ENCODE measurements at regions not wholly inside any gene's neighbourhood (a gene's known extent, or its start where the extent isn't known, plus 50 kb on each side); places are given as distances from the start of the nearest gene placed in this dataset.

GRCh38 chr3:102664126-102664525 lies 229.3 kb downstream of the ZPLD1 start:
- TF ChIP-seq ZFX (IDR thresholded peaks at IDR 0.05; ENCODE audit: borderline replicate concordance) (no peak), CTCF (IDR thresholded peaks at IDR 0.05) (no peak)
- H3K27ac ChIP-seq: no peak overlapping the region

GRCh38 chr3:102665183-102665582 lies 230.4 kb downstream of the ZPLD1 start:
- TF ChIP-seq ZFX (IDR thresholded peaks at IDR 0.05; ENCODE audit: borderline replicate concordance) (no peak), CTCF (IDR thresholded peaks at IDR 0.05) (no peak)
- no peak overlapping the region for H3K27ac ChIP-seq

GRCh38 chr3:102668247-102668646 lies 233.4 kb downstream of the ZPLD1 start:
- H3K27ac ChIP-seq: no peak overlapping the region
- TF ChIP-seq CTCF (IDR thresholded peaks at IDR 0.05) (no peak), ZFX (IDR thresholded peaks at IDR 0.05; ENCODE audit: borderline replicate concordance) (no peak)

GRCh38 chr3:102670986-102671385 lies 236.2 kb downstream of the ZPLD1 start:
- H3K27ac ChIP-seq: peak overlapping the region; percentile 59
- TF ChIP-seq ZFX (IDR thresholded peaks at IDR 0.05; ENCODE audit: borderline replicate concordance) (no peak), CTCF (IDR thresholded peaks at IDR 0.05) (0 out of 2 replicates have a peak, but pooled peaks have one; percentile 8)

- H3K27ac ChIP-seq: peak overlapping the region; percentile 61; the same call in 1 of the 2 replicates
- no peak for TF ChIP-seq ZFX (IDR thresholded peaks at IDR 0.05; ENCODE audit: borderline replicate concordance)
- TF ChIP-seq CTCF (IDR thresholded peaks at IDR 0.05): no peak
Measured at GRCh38 chr3:102672305-102672704, 237.5 kb downstream of the ZPLD1 start.

GRCh38 chr3:102673271-102674115 lies 238.7 kb downstream of the ZPLD1 start:
- no peak for TF ChIP-seq ZFX (IDR thresholded peaks at IDR 0.05; ENCODE audit: borderline replicate concordance)
- peak; percentile 86 for TF ChIP-seq CTCF (IDR thresholded peaks at IDR 0.05)
- H3K27ac ChIP-seq: peak overlapping the region; percentile 61

- TF ChIP-seq CTCF (IDR thresholded peaks at IDR 0.05) (no peak), ZFX (IDR thresholded peaks at IDR 0.05; ENCODE audit: borderline replicate concordance) (no peak)
Measured at GRCh38 chr3:102674284-102674683, 239.5 kb downstream of the ZPLD1 start.

More at GRCh38 chr3:102674284-102674683, 239.5 kb downstream of the ZPLD1 start:
- H3K27ac ChIP-seq: peak overlapping the region; percentile 61

All from 22Rv1 (cell line).